Effector memory CD8-positive, alpha-beta T cell (primary cell): ENCODE measurements at regions not wholly inside any gene's neighbourhood (a gene's known extent, or its start where the extent isn't known, plus 50 kb on each side); places are given as distances from the start of the nearest gene placed in this dataset.

Experiments
- ATAC-seq: fragments of 150-1000 bp; cut with Tn5 transposase; replicated peaks from 2 replicates; pipeline ENCODE4 v1.10.0; 2021; ENCODE audit warnings: mild to moderate bottlenecking, moderate library complexity
- DNase-seq, 3 experiments: peaks; one replicate each; pipeline ENCODE4 v3.0.0; 2021
- H3K27ac Mint-ChIP-seq, 2 donors: one replicate each; pipeline ENCODE4 v1.8.0; 2022; ENCODE audit warnings: mild to moderate bottlenecking in 2 of 2, mixed read lengths in 2 of 2, moderate library complexity in 2 of 2
- H3K27me3 Mint-ChIP-seq, 2 donors: one replicate each; pipeline ENCODE4 v1.8.0; 2022; ENCODE audit warnings: mixed read lengths in 2 of 2
- H3K36me3 Mint-ChIP-seq: one replicate; pipeline ENCODE4 v1.8.0; 2022; ENCODE audit warnings: mild to moderate bottlenecking, moderate library complexity, mixed read lengths; ENCODE audit not compliant: insufficient read depth
- H3K4me1 Mint-ChIP-seq, 2 donors: one replicate each; pipeline ENCODE4 v1.8.0; 2022; ENCODE audit warnings: low read depth in 2 of 2, mixed read lengths in 2 of 2
- H3K4me3 Mint-ChIP-seq, 2 donors: one replicate each; pipeline ENCODE4 v1.8.0; 2022; ENCODE audit warnings: mild to moderate bottlenecking in 2 of 2, mixed read lengths in 2 of 2, moderate library complexity in 2 of 2
- H3K9me3 Mint-ChIP-seq, 2 donors: one replicate each; pipeline ENCODE4 v1.8.0; 2022; ENCODE audit warnings: mixed read lengths in 2 of 2

GRCh38 chr6:148080315-148080714 lies 262.3 kb upstream of the SASH1 start:
- Mint-ChIP-seq H3K27ac (no peak overlapping the region), H3K4me1 (no peaks in the 10 kb centered on the region), H3K9me3 (peaks cover 2 to 5% of the 10 kb centered on the region in 2 donors), H3K36me3 (no peaks in the 10 kb centered on the region), H3K27me3 (peaks cover 0 to 11% of the 10 kb centered on the region in 2 donors), H3K4me3 (no peak overlapping the region)
- ATAC-seq (no peak), DNase-seq (no peak)

- ATAC-seq, result no peak
- Mint-ChIP-seq H3K4me3 (no peak overlapping the region), H3K27ac (no peak overlapping the region), H3K36me3 (no peaks in the 10 kb centered on the region), H3K27me3 (peaks cover 0 to 11% of the 10 kb centered on the region in 2 donors), H3K4me1 (no peaks in the 10 kb centered on the region), H3K9me3 (no peaks in the 10 kb centered on the region)
- DNase-seq, result no peak
Observed at GRCh38 chr6:148081076-148081475, 261.6 kb upstream of the SASH1 start.

GRCh38 chr6:148082044-148082443 lies 260.6 kb upstream of the SASH1 start:
- no peak overlapping the region for H3K4me3 Mint-ChIP-seq
- H3K36me3 Mint-ChIP-seq, result no peaks in the 10 kb centered on the region
- H3K27me3 Mint-ChIP-seq, result peaks cover 0 to 11% of the 10 kb centered on the region in 2 donors
- DNase-seq, result no peak
- H3K9me3 Mint-ChIP-seq, result no peaks in the 10 kb centered on the region
- no peak for ATAC-seq
- H3K4me1 Mint-ChIP-seq, result no peaks in the 10 kb centered on the region
- no peak overlapping the region for H3K27ac Mint-ChIP-seq

- no peaks in the 10 kb centered on the region for H3K9me3 Mint-ChIP-seq
- DNase-seq (no peak), ATAC-seq (no peak)
- H3K4me1 Mint-ChIP-seq, result no peaks in the 10 kb centered on the region
- H3K36me3 Mint-ChIP-seq, result no peaks in the 10 kb centered on the region
- H3K27ac Mint-ChIP-seq, result no peak overlapping the region
- no peak overlapping the region for H3K4me3 Mint-ChIP-seq
- H3K27me3 Mint-ChIP-seq, result peaks cover 3 to 11% of the 10 kb centered on the region in 2 donors
Observed at GRCh38 chr6:148082696-148083095, 259.9 kb upstream of the SASH1 start.

- H3K9me3 Mint-ChIP-seq, result peaks cover 2 to 11% of the 10 kb centered on the region in 2 donors
- peaks cover 0 to 4% of the 10 kb centered on the region in 2 donors for H3K27me3 Mint-ChIP-seq
- H3K27ac Mint-ChIP-seq, result no peak overlapping the region
- H3K4me1 Mint-ChIP-seq, result no peaks in the 10 kb centered on the region
- H3K36me3 Mint-ChIP-seq, result no peaks in the 10 kb centered on the region
- H3K4me3 Mint-ChIP-seq, result no peak overlapping the region
- DNase-seq, result no peak
- no peak for ATAC-seq
Observed at GRCh38 chr6:148085631-148086331, 256.9 kb upstream of the SASH1 start.

GRCh38 chr6:148086386-148086785 lies 256.3 kb upstream of the SASH1 start:
- H3K9me3 Mint-ChIP-seq, result peaks cover 2 to 11% of the 10 kb centered on the region in 2 donors
- ATAC-seq (no peak), DNase-seq (no peak)
- H3K36me3 Mint-ChIP-seq, result no peaks in the 10 kb centered on the region
- no peak overlapping the region for H3K4me3 Mint-ChIP-seq
- H3K27ac Mint-ChIP-seq, result no peak overlapping the region
- no peaks in the 10 kb centered on the region for H3K4me1 Mint-ChIP-seq
- H3K27me3 Mint-ChIP-seq, result peaks cover 0 to 4% of the 10 kb centered on the region in 2 donors

GRCh38 chr6:148086843-148087242 lies 255.8 kb upstream of the SASH1 start:
- no peaks in the 10 kb centered on the region for H3K4me1 Mint-ChIP-seq
- DNase-seq, result no peak
- no peak overlapping the region for H3K4me3 Mint-ChIP-seq
- H3K27ac Mint-ChIP-seq, result no peak overlapping the region
- H3K36me3 Mint-ChIP-seq, result no peaks in the 10 kb centered on the region
- peaks cover 0 to 4% of the 10 kb centered on the region in 2 donors for H3K27me3 Mint-ChIP-seq
- no peak for ATAC-seq
- H3K9me3 Mint-ChIP-seq, result peaks cover 2 to 11% of the 10 kb centered on the region in 2 donors

GRCh38 chr6:148087659-148088058 lies 255.0 kb upstream of the SASH1 start:
- H3K27ac Mint-ChIP-seq, result no peak overlapping the region
- H3K4me1 Mint-ChIP-seq, result no peaks in the 10 kb centered on the region
- H3K36me3 Mint-ChIP-seq, result no peaks in the 10 kb centered on the region
- H3K4me3 Mint-ChIP-seq, result no peak overlapping the region
- ATAC-seq (no peak), DNase-seq (no peak)
- H3K9me3 Mint-ChIP-seq, result peaks cover 4 to 11% of the 10 kb centered on the region in 2 donors
- H3K27me3 Mint-ChIP-seq, result peaks cover 0 to 4% of the 10 kb centered on the region in 2 donors

GRCh38 chr6:148090326-148090725 lies 252.3 kb upstream of the SASH1 start:
- Mint-ChIP-seq H3K4me1 (no peaks in the 10 kb centered on the region), H3K27me3 (peaks cover 0 to 4% of the 10 kb centered on the region in 2 donors), H3K9me3 (peaks cover 4 to 24% of the 10 kb centered on the region in 2 donors), H3K4me3 (no peak overlapping the region), H3K36me3 (no peaks in the 10 kb centered on the region), H3K27ac (no peak overlapping the region)
- ATAC-seq (no peak), DNase-seq (no peak)

GRCh38 chr6:148091394-148091793 lies 251.2 kb upstream of the SASH1 start:
- Mint-ChIP-seq H3K9me3 (peaks cover 4 to 24% of the 10 kb centered on the region in 2 donors), H3K27me3 (peaks cover 0 to 4% of the 10 kb centered on the region in 2 donors), H3K36me3 (no peaks in the 10 kb centered on the region), H3K4me3 (no peak overlapping the region), H3K27ac (no peak overlapping the region), H3K4me1 (no peaks in the 10 kb centered on the region)
- DNase-seq, result no peak
- no peak for ATAC-seq

GRCh38 chr6:148103436-148103835 lies 239.2 kb upstream of the SASH1 start:
- Mint-ChIP-seq H3K27me3 (no peaks in the 10 kb centered on the region), H3K36me3 (peaks cover 3% of the 10 kb centered on the region)

GRCh38 chr6:148104131-148104530 lies 238.5 kb upstream of the SASH1 start:
- Mint-ChIP-seq H3K4me1 (no peaks in the 10 kb centered on the region), H3K9me3 (no peaks in the 10 kb centered on the region), H3K27me3 (no peaks in the 10 kb centered on the region), H3K27ac (no peak overlapping the region), H3K4me3 (no peak overlapping the region), H3K36me3 (peaks cover 3% of the 10 kb centered on the region)
- DNase-seq (no peak), ATAC-seq (no peak)

More at GRCh38 chr6:148103436-148103835, 239.2 kb upstream of the SASH1 start:
- Mint-ChIP-seq H3K27ac (no peak overlapping the region), H3K4me3 (no peak overlapping the region), H3K9me3 (no peaks in the 10 kb centered on the region), H3K4me1 (no peaks in the 10 kb centered on the region)
- no peak for DNase-seq
- no peak for ATAC-seq

GRCh38 chr6:148105695-148106094 lies 236.9 kb upstream of the SASH1 start:
- H3K4me1 Mint-ChIP-seq, result no peaks in the 10 kb centered on the region
- H3K9me3 Mint-ChIP-seq, result no peaks in the 10 kb centered on the region
- no peak overlapping the region for H3K4me3 Mint-ChIP-seq
- no peak overlapping the region for H3K27ac Mint-ChIP-seq
- DNase-seq (no peak), ATAC-seq (no peak)
- no peaks in the 10 kb centered on the region for H3K36me3 Mint-ChIP-seq
- peaks cover 0 to 6% of the 10 kb centered on the region in 2 donors for H3K27me3 Mint-ChIP-seq

- H3K36me3 Mint-ChIP-seq, result no peaks in the 10 kb centered on the region
- no peaks in the 10 kb centered on the region for H3K9me3 Mint-ChIP-seq
- H3K27me3 Mint-ChIP-seq, result peaks cover 6% of the 10 kb centered on the region in 2 donors
- no peaks in the 10 kb centered on the region for H3K4me1 Mint-ChIP-seq
- no peak for ATAC-seq
- H3K4me3 Mint-ChIP-seq, result no peak overlapping the region
- DNase-seq, result no peak
- no peak overlapping the region for H3K27ac Mint-ChIP-seq
Observed at GRCh38 chr6:148107911-148108310, 234.7 kb upstream of the SASH1 start.
